NCI-H2171 (cell line): ENCODE measurements at regions not wholly inside any gene's neighbourhood (a gene's known extent, or its start where the extent isn't known, plus 50 kb on each side); places are given as distances from the start of the nearest gene placed in this dataset.

Source experiments
- DNase-seq: peaks from one replicate; lab custom pipeline; 2025; lab: John Stamatoyannopoulos, UW

DNA sequence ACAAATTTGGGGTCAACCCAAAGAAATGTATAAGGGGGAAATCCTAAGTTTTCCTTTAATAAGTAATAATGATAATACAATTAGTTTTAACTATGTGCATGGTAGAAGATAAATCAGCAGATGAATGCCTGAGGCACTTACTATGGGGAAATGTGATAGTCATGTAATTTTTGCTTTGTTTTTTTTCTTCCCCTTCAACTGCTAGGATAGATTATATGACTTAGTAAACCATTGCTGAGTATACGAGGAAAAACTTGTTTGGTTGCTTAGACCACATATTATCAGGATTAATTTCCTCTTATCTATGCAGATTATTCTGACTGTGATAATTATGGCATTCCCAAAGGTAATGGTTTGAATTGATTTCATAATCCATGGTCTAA, 181.1 kb downstream of the TGFB2 start:
- no peak for DNase-seq

- DNase-seq, result no peak
These were observed 182.6 kb downstream of the TGFB2 start for GRCh38 chr1:218527737-218528136.

GRCh38 chr1:218529646-218530300, 184.6 kb downstream of the TGFB2 start:
- DNase-seq, result no peak

- no peak for DNase-seq
These were observed 186.8 kb downstream of the TGFB2 start for GRCh38 chr1:218531936-218532335.

- DNase-seq, result no peak
These were observed 191.3 kb downstream of the TGFB2 start for GRCh38 chr1:218536296-218536986.

DNA sequence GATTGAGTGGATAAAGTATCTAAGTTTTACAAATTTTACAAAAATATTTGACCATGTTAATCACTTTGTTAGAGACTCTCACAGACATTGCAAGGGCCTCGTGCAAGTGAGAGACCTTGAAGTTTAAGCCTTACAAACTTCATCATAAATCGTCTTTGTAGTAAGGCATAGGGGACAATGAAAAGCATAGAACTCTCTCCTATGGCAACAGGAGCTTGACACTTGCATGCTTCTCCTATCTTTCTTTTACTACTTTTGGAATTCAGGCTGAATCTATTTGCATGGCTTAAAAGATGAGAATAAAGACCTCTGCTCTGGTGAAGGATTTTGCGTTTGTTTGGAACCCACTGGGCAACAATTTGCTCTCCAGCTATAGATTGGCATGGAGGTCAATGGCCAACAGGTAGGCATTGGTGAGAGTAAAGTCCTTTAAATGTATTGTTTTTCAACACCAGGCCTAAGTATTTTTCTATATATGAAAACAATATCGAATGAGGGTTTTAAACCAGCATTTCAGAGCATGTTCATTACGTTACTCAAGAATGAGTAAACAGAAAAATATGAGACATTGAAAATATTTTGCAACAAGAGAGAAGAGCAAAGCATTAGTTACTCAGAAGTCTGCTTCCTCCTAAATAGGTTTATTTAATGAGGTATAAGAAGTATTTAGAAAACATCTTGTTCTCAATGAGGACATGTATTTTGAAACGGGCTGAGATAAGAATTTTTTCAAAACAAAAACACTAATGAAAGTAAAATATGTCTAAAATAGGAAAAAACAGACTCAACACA, 192.2 kb downstream of the TGFB2 start:
- no peak for DNase-seq

DNA sequence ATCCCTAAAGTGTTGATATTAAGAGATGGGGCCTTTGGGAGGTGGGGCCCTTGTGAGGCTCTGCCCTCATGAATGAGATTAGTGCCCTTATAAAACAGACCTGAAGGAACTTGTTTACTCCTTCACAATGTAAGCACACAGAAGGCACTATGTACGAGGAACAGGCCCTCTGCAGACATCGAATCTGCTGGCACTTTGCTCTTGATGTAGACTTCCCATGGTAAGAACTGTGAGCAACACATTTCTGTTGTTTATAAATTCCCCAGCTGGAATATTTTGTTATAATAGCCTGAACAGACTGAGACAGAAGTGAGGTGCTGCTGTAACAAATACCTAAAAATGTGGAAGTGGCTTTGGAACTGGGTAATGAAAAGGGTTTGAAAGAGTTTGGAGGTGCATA, 193.2 kb downstream of the TGFB2 start:
- no peak for DNase-seq

- DNase-seq, result no peak
These were observed 201.2 kb downstream of the TGFB2 start for GRCh38 chr1:218546314-218546713.

DNA sequence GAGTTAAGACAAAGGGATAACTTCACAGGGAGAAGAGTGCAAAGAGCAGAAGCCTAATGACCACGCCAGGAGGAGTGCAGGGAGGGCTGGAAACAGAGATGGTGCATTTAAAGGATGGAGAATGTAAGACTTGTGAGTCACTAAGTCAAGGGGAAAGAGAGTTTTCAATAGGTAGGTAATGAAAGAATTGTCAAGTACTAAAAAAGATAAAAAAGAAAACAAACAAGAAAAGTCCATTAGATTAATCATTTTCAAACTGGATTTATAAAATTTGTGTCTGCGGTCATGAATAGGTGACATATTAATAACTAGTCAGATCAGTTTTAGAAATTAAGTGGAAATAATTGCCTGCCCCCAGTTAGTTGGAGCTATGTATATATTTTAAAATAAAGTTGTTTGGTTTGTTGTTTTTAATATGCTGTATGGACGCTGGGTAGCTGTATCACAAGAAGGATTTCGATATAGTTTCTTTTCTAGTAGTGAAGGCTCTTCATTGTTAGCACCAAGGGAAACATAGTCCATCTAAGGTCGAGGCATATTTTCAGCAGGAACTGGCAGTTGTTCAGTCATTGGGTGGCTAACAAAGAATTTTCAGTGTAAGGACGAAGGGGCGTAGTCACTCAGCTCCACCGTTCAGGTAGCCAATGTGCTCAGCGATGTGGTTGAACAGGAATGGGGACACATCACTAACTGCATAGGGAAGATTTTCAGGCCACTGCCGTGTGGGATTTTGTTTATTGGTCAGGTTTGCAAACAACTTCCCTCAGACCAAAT, 203.0 kb downstream of the TGFB2 start:
- no peak for DNase-seq

- DNase-seq, result no peak
These were observed 203.6 kb downstream of the TGFB2 start for GRCh38 chr1:218548764-218549163.

- DNase-seq, result no peak
These were observed 208.1 kb downstream of the TGFB2 start for GRCh38 chr1:218553197-218553596.

DNA sequence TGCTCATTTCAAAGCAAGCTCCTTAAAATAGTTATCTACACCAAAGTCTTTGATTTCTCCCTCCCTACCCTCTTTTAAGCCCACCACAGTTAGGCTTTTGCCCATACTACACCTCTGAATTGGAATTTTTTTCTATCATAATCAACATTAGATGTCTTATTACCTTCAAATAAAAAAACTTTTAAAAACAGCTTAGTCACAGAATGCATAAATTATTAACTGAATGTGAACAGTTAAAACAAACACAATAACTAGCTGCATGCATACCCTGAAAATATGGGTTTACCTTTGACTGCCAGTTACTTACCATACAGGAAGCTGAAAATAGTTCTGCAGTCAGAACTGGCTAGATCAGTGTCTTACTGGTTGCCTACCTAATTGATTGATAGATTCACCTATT, 210.9 kb downstream of the TGFB2 start:
- DNase-seq, result no peak

- DNase-seq, result no peak
These were observed 212.6 kb downstream of the TGFB2 start for GRCh38 chr1:218557731-218558130.

GRCh38 chr1:218558271-218558810, 213.2 kb downstream of the TGFB2 start:
- DNase-seq, result no peak

GRCh38 chr1:218565377-218565776, 220.2 kb downstream of the TGFB2 start:
- no peak for DNase-seq

GRCh38 chr1:218568962-218569550, 223.9 kb downstream of the TGFB2 start:
- DNase-seq, result no peak

DNA sequence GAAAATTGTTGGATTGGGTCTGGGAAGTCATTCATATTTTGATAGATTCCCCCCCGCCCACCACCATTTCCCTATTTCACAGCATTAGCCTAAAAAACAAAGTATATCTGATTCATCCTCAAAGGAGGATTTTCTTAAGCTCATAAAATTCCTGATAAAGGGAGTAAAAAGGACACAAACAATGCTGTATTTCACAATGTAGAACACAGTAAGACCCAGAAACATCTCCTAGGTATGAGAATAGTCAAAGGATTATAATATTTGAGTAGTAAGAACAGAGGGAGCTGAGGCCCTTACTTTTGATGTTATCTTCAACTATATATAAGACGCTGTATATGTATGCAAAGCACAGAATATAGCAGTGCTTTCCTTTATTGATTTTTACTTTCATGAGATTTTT, 225.3 kb downstream of the TGFB2 start:
- no peak for DNase-seq

GRCh38 chr1:218571491-218571890, 226.4 kb downstream of the TGFB2 start:
- DNase-seq, result no peak

GRCh38 chr1:218572050-218572449, 226.9 kb downstream of the TGFB2 start:
- DNase-seq, result no peak

GRCh38 chr1:218573925-218574324, 228.8 kb downstream of the TGFB2 start:
- no peak for DNase-seq

DNA sequence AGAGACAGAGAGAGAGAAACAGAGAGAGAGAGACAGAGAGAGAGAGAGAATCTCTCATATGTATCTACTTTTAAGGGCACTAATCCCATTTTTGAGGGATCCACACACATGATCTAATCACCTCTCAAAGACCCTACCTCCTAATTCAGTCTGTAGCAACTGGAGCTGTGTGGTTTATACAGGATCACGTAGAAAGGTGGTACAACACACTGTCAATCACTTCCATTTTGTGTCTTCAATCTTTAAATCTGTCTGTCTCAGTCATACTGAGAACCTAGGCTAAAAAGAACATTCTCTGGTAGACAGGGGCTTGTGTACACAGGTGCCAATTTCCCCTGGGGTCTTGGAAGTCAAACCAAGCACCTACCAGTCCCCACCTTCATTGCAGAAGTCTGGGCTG, 229.9 kb downstream of the TGFB2 start:
- DNase-seq, result no peak

- DNase-seq, result no peak
These were observed 230.7 kb downstream of the TGFB2 start for GRCh38 chr1:218575856-218576255.
